Esophagus squamous epithelium (tissue), 4 donors: ENCODE measurements at regions not wholly inside any gene's neighbourhood (a gene's known extent, or its start where the extent isn't known, plus 50 kb on each side); places are given as distances from the start of the nearest gene placed in this dataset.

Source experiments
- CTCF ChIP-seq, 6 experiments: fragments of 450-650 bp in 4 of 6; fragments of 200-600 bp in 2 of 6; sonication (generic) in 2 of 6; IDR thresholded peaks; one replicate each; pipeline ENCODE4 v1.5.1; 2016 to 2019; ENCODE audit warnings: antibody characterized with exemption in 6 of 6, mild to moderate bottlenecking in 4 of 6, moderate library complexity in 4 of 6
- POLR2A ChIP-seq, 4 donors: fragments of 450-650 bp; IDR thresholded peaks; one replicate each; pipeline ENCODE4 v1.6.1; 2017; ENCODE audit warnings: antibody characterized with exemption in 4 of 4, mild to moderate bottlenecking in 4 of 4, moderate library complexity in 3 of 4

- TF ChIP-seq CTCF (IDR thresholded peaks at IDR 0.05) (no peak), POLR2A (IDR thresholded peaks at IDR 0.05) (no peak)
These were observed 66.2 kb upstream of the USP9X start for GRCh38 chrX:41019041-41019392.
